Spinal cord (tissue), 9 donors: ENCODE measurements at regions not wholly inside any gene's neighbourhood (a gene's known extent, or its start where the extent isn't known, plus 50 kb on each side); places are given as distances from the start of the nearest gene placed in this dataset.

Experiments
- DNase-seq, 6 donors: peaks; one replicate each; pipeline versions ENCODE4 v3.0.0 to v3.0.0-alpha.2; 2013 to 2015; ENCODE audit warnings: low spot score in 6 of 6, low read depth in 4 of 6
- H3K27ac ChIP-seq: one replicate; pipeline ENCODE4 v1.5.1; 2013; ENCODE audit warnings: low read depth, low read length, control low read depth
- H3K27me3 ChIP-seq: one replicate; pipeline ENCODE4 v1.6.1; 2013; ENCODE audit warnings: low read length; ENCODE audit not compliant: control insufficient read depth, insufficient read depth
- H3K36me3 ChIP-seq: one replicate; pipeline ENCODE4 v1.6.1; 2013; ENCODE audit warnings: low read length; ENCODE audit not compliant: control insufficient read depth, insufficient read depth
- H3K4me1 ChIP-seq: one replicate; pipeline ENCODE4 v1.6.1; 2013; ENCODE audit warnings: low read length; ENCODE audit not compliant: control insufficient read depth, insufficient read depth
- H3K4me3 ChIP-seq: one replicate; pipeline ENCODE4 v1.5.1; 2013; ENCODE audit warnings: low read depth, low read length, control low read depth
- H3K9me3 ChIP-seq: one replicate; pipeline ENCODE4 v1.6.1; 2013; ENCODE audit warnings: low read length; ENCODE audit not compliant: control insufficient read depth, insufficient read depth
- WGBS: methylation state at CpG from one replicate; pipeline ENCODE4 v1.1.5; 2013; ENCODE audit warnings: missing lambda C conversion rate; ENCODE audit not compliant: insufficient coverage; 5-methylcytosine and 5-hydroxymethylcytosine counted together
- donor health status: healthy.

DNA sequence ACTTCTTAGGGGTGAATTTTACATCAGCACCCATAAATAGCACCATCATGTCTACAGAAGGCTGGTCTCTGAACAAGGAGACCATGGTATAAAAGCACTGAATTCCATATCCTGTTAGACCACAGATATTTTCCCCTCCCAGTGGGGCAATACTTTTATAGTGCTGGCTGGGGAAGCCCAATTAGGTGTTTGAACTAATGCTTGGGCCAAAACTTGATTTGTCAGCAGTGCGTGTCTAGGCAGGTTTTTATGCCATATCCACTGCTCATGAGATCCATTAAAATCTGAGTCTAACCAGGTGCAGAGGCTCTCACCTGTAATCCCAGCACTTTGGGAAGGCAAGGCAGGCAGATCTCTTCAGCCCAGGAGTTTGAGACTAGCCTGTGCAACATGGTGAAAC lies 623.0 kb downstream of the NPHP4 start:
- Histone ChIP-seq H3K4me1 (no peaks in the 10 kb centered on the region), H3K4me3 (no peak overlapping the region), H3K36me3 (no peaks in the 10 kb centered on the region), H3K27me3 (no peaks in the 10 kb centered on the region), H3K9me3 (peaks cover 1% of the 10 kb centered on the region), H3K27ac (no peak overlapping the region)
- DNase-seq: no peak
- WGBS: 71% methylated on average over 1 of the region's 1 CpG

DNA sequence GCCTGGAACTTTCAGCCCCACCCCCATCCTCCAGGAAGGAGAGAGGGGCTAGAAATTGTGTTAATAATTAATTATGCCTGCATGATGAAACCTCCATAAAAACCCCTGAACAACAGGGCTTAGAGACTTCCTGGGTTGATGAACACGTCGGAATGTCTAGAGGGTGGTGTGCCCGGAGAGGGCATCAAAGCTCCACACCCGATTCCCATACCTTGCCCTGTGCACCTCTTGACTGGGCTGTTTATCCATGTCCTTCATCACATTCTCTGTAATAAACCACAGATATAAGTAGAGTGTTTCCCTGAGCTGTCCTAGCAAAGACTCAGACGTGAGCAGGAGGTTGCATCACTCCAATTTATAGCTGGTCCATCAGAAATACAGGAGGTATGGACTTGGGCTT lies 624.0 kb downstream of the NPHP4 start:
- Histone ChIP-seq H3K36me3 (no peaks in the 10 kb centered on the region), H3K4me3 (no peak overlapping the region), H3K27me3 (no peaks in the 10 kb centered on the region), H3K4me1 (no peaks in the 10 kb centered on the region), H3K27ac (no peak overlapping the region), H3K9me3 (peaks cover 1% of the 10 kb centered on the region)
- no peak for DNase-seq
- no CpG with 5 or more reads among the region's 5 CpGs for WGBS

DNA sequence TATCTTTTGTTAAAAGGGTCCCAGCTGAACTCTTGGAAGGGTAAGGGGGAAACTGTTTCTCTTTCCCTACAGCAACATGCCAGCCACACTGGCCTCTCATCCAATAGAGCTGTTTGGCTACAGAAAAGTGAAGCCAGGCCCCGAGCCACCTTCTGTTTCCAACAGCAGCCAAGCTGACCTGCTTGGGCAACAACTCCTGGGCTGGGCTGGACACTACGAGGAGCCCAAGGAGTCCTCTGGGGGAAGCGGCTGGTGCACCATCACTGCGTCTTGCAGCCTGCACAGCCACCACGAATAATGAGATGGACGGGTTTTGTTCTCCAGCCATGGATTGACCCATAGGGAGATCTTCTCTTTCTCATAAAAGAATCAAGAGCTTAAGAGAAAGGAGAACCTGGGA lies 624.9 kb downstream of the NPHP4 start:
- DNase-seq: no peak
- Histone ChIP-seq H3K4me1 (no peaks in the 10 kb centered on the region), H3K9me3 (no peaks in the 10 kb centered on the region), H3K4me3 (no peak overlapping the region), H3K27me3 (no peaks in the 10 kb centered on the region), H3K27ac (no peak overlapping the region), H3K36me3 (no peaks in the 10 kb centered on the region)
- WGBS: 89% methylated on average over 5 of the region's 6 CpGs

DNA sequence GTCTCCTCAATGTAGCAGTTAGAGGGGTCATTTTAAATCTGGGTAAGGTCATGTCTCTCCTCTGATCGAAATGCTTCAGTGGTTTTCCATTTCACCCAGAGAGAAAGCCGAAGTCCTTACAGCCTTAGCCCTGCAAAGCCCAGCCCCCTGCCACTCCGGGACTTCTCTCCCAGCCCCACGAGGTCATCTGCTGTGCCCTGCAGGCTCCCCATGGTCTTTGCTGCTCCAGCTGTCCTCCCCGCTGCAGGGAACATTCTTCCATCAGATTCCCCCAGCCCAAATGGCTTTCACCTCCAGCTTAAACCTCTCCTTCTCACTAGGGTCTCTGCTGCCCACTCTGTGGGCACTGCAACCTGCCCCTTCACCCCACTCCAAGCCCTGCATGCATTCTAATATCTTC lies 626.5 kb downstream of the NPHP4 start:
- no peaks in the 10 kb centered on the region for H3K27me3 ChIP-seq
- 58% methylated on average over 5 of the region's 5 CpGs for WGBS
- H3K27ac ChIP-seq: no peak overlapping the region
- H3K9me3 ChIP-seq: no peaks in the 10 kb centered on the region
- H3K4me3 ChIP-seq: no peak overlapping the region
- DNase-seq: no peak
- H3K4me1 ChIP-seq: no peaks in the 10 kb centered on the region
- H3K36me3 ChIP-seq: no peaks in the 10 kb centered on the region

DNA sequence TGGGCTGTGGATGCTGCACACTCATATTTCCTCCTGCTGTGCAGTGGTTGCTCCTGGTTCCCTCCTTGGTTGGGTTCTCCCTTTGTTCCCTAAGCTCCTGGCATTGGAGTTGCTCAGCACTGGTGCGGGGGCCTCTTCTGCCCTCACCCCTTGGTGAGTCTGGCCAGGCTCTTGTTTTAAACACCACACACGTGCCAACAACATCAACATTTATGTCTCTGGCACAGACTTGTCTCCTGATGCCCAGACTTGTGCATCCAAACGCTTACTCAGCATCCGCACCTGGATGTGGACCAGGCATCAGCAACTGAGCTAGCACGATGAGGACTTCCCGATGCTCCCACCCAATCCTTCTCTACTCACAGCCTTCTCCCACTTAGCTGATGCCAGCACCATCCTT lies 627.6 kb downstream of the NPHP4 start:
- H3K27me3 ChIP-seq: no peaks in the 10 kb centered on the region
- no peak overlapping the region for H3K4me3 ChIP-seq
- DNase-seq: no peak
- H3K9me3 ChIP-seq: no peaks in the 10 kb centered on the region
- H3K4me1 ChIP-seq: no peaks in the 10 kb centered on the region
- H3K36me3 ChIP-seq: no peaks in the 10 kb centered on the region
- no peak overlapping the region for H3K27ac ChIP-seq
- 87% methylated on average over 6 of the region's 6 CpGs for WGBS

DNA sequence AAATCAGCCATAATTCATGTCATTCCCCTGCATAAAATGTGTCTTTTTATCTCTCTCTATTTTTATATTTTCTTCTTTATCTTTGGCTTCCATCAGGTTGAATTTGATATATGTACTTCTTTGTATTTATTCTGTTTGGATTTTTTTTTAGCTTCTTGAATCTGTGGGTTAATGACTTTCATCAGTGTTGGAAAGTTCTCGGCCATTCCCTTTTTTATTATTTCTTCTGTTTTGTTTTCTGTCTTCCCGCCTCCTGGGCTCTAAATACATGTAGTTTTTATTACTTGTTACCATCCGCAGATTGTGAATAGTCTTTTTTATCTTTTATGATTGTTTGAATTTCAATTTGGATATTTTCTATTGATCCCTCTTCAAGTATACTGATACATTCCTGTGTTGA lies 637.5 kb downstream of the NPHP4 start:
- Histone ChIP-seq H3K27me3 (no peaks in the 10 kb centered on the region), H3K4me1 (no peaks in the 10 kb centered on the region), H3K9me3 (no peaks in the 10 kb centered on the region), H3K36me3 (no peaks in the 10 kb centered on the region), H3K4me3 (no peak overlapping the region), H3K27ac (no peak overlapping the region)
- no CpG with 5 or more reads among the region's 3 CpGs for WGBS
- DNase-seq: no peak

DNA sequence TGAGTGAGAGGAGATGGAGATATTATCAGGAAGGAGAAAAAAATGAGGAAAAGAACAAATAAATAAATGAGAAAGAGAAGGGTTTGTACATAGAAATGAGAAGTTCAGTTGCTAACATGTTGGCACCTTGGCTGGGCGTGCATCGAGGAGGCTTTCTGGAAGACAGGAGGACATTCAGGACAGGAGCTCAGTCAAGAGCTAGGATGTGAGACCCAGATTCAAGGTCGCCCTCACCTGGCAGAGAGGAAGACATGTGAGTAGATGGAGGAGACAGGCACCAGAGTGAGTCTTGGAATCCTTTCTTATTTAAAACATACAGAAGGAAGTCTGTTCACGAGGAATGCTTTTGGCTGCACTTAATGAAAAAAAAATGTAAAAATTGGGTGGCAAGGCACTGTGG lies 640.9 kb downstream of the NPHP4 start:
- no peaks in the 10 kb centered on the region for H3K36me3 ChIP-seq
- H3K27me3 ChIP-seq: no peaks in the 10 kb centered on the region
- DNase-seq: peak in 1 of 6 donors; percentile 25

DNA sequence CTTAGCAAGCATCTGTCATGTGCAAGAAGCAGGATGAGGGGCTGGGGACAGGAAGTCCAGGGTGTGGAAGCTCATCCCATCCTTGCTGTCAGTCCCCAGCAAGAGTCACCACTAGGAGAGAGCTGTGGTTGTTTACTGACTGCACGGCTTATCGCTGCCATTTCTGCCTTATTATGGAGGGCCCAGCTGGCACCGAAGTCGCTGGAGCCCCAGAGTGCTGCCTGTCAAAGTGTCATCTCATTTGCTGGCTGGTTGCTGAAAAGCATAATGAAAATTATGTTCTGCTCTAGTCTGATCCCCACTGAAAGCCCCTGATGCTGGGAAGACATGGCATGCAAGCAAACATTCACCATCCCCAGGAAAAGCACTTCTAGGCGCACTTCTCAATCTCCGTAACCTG lies 642.7 kb downstream of the NPHP4 start:
- DNase-seq: peak in 1 of 6 donors; percentile 34
- WGBS: 84% methylated on average over 6 of the region's 6 CpGs

More for the DNA sequence above, 640.9 kb downstream of the NPHP4 start:
- 100% methylated on average over 2 of the region's 4 CpGs for WGBS
- Histone ChIP-seq H3K4me1 (no peaks in the 10 kb centered on the region), H3K4me3 (no peak overlapping the region), H3K27ac (no peak overlapping the region), H3K9me3 (no peaks in the 10 kb centered on the region)

DNA sequence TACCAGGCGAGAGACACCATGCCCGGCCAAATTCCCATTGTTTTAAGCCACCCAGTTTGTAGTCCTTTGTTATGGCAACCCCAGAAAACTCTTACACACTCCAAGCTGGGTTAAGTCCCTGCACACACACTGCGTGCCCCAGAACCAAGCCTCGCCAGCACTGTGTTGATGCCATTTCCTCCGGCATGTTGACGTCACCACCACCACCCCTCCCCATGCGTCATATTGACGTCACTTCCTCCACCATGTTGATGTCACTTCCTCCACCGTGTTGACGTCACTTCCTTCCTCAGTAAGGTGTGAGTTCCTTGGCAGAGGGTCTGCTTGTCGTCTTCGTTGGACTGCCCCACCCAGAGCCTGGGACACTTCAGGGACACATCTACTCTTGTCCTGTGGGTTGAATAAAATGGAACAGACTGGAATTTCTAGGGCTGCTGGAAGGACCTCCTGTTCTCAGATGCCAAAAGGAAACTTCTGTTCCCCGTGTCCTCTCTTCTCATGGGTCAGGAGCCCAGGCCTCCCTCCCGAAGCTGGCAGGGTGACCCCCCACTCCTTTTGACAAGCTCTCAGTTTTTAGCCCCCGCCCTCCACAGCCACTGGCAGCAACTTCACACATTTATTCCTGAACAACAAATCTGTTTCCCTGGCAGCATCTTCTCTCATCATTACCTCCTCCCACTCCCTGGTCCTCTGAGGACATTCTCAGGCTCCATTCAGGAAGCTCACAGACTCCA lies 643.3 kb downstream of the NPHP4 start:
- WGBS: 91% methylated on average over 11 of the region's 15 CpGs
- DNase-seq: peak in 1 of 6 donors; percentile 7
- H3K27me3 ChIP-seq: no peaks in the 10 kb centered on the region
- no peaks in the 10 kb centered on the region for H3K9me3 ChIP-seq
- no peaks in the 10 kb centered on the region for H3K4me1 ChIP-seq
- no peak overlapping the region for H3K27ac ChIP-seq
- H3K36me3 ChIP-seq: no peaks in the 10 kb centered on the region
- no peak overlapping the region for H3K4me3 ChIP-seq

More for the DNA sequence above, 642.7 kb downstream of the NPHP4 start:
- no peaks in the 10 kb centered on the region for H3K36me3 ChIP-seq
- H3K4me3 ChIP-seq: no peak overlapping the region
- H3K27me3 ChIP-seq: no peaks in the 10 kb centered on the region
- no peaks in the 10 kb centered on the region for H3K4me1 ChIP-seq
- H3K9me3 ChIP-seq: no peaks in the 10 kb centered on the region
- no peak overlapping the region for H3K27ac ChIP-seq

DNA sequence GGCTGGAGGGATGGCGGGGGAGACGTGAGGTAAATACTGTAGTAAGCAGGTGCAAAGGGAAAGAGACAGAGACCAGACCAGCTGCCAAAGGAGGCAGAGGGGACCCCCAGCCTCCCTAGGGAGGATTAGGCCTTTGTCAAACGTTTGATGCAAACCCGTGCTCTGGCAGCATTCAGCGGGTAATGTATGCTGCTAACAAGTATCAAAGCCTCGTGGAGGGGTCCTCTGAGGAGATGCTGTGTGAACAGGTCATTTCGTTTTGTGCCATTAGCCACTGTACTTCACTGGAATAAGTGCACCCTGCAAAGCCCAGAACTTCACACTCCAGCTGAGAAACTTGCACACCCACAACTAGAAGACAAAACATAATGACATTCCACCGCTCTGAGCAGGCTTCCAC lies 644.5 kb downstream of the NPHP4 start:
- Histone ChIP-seq H3K4me1 (no peaks in the 10 kb centered on the region), H3K4me3 (no peak overlapping the region), H3K9me3 (no peaks in the 10 kb centered on the region), H3K27ac (no peak overlapping the region), H3K36me3 (no peaks in the 10 kb centered on the region), H3K27me3 (no peaks in the 10 kb centered on the region)
- 77% methylated on average over 7 of the region's 8 CpGs for WGBS
- DNase-seq: no peak
